ENCODE measurements at regions not wholly inside any gene's neighbourhood (a gene's known extent, or its start where the extent isn't known, plus 50 kb on each side); places are given as distances from the start of the nearest gene placed in this dataset.
A peak's percentile ranks its signal among the peaks of the same experiment; 100 is the strongest.

GRCh38 chr12:27190761-27191160 lies 53.3 kb upstream of the STK38L start:
- Histone ChIP-seq H3K27me3 (no peaks in the 10 kb centered on the region), H3K4me1 (peaks cover 12 to 37% (median 16%) of the 10 kb centered on the region in 4 donors), H3K27ac (peak overlapping the region; percentile 66 to 83 (median 79)), H3K4me3 (no peak overlapping the region), H3K9me3 (no peaks in the 10 kb centered on the region), H3K36me3 (no peaks in the 10 kb centered on the region)
- in situ Hi-C loops (cut with MboI; ENCODE audit: low pct_ligation_motif_present in 1 of 4, low pct_unique_long_range_greater_than_20kb in 1 of 4, low sequenced_read_pairs in 3 of 4) (no loop called here), intact Hi-C loops (cut with DNase I; ENCODE audit: low total_unique reads) (no loop called here)
- DNase-seq = no peak
- TF ChIP-seq POLR2A (IDR thresholded peaks at IDR 0.05) (no peak), CTCF (IDR thresholded peaks at IDR 0.05) (no peak), POLR2AphosphoS5 (IDR thresholded peaks at IDR 0.05) (no peak), EP300 (IDR thresholded peaks at IDR 0.05; ENCODE audit: low read depth) (no peak)
- 39 to 49% methylated on average over 2 of the region's 2 CpGs for WGBS, 2 donors (ENCODE audit: low coverage in 1 of 2)

GRCh38 chr12:27191531-27191930 lies 52.6 kb upstream of the STK38L start:
- no peak for DNase-seq
- 100% methylated on average over 2 of the region's 2 CpGs for WGBS, 2 donors (ENCODE audit: low coverage in 1 of 2)
- H3K9me3 ChIP-seq = no peaks in the 10 kb centered on the region
- peaks cover 12 to 31% (median 15%) of the 10 kb centered on the region in 4 donors for H3K4me1 ChIP-seq
- in situ Hi-C loops (cut with MboI; ENCODE audit: low pct_ligation_motif_present in 1 of 4, low pct_unique_long_range_greater_than_20kb in 1 of 4, low sequenced_read_pairs in 3 of 4) = no loop called here
- intact Hi-C loops (cut with DNase I; ENCODE audit: low total_unique reads) = no loop called here
- TF ChIP-seq POLR2AphosphoS5 (IDR thresholded peaks at IDR 0.05) (no peak), EP300 (IDR thresholded peaks at IDR 0.05; ENCODE audit: low read depth) (no peak), CTCF (IDR thresholded peaks at IDR 0.05) (no peak), POLR2A (IDR thresholded peaks at IDR 0.05) (no peak)
- H3K27me3 ChIP-seq = no peaks in the 10 kb centered on the region
- peak overlapping the region; percentile 66 to 83 (median 79) for H3K27ac ChIP-seq
- no peak overlapping the region for H3K4me3 ChIP-seq
- no peaks in the 10 kb centered on the region for H3K36me3 ChIP-seq

GRCh38 chr12:27192118-27192802 lies 51.8 kb upstream of the STK38L start:
- H3K4me1 ChIP-seq = peaks cover 12 to 31% (median 15%) of the 10 kb centered on the region in 4 donors
- H3K4me3 ChIP-seq = no peak overlapping the region
- no peaks in the 10 kb centered on the region for H3K27me3 ChIP-seq
- intact Hi-C loops (cut with DNase I; ENCODE audit: low total_unique reads) (no loop called here), in situ Hi-C loops (cut with MboI; ENCODE audit: low pct_ligation_motif_present in 1 of 4, low pct_unique_long_range_greater_than_20kb in 1 of 4, low sequenced_read_pairs in 3 of 4) (no loop called here)
- no peak for TF ChIP-seq CTCF (IDR thresholded peaks at IDR 0.05)
- TF ChIP-seq POLR2AphosphoS5 (IDR thresholded peaks at IDR 0.05) = no peak
- no peak for TF ChIP-seq POLR2A (IDR thresholded peaks at IDR 0.05)
- TF ChIP-seq EP300 (IDR thresholded peaks at IDR 0.05; ENCODE audit: low read depth) = no peak
- no peak for DNase-seq
- WGBS, 2 donors (ENCODE audit: low coverage in 1 of 2) = 90 to 97% methylated on average over 5 of the region's 5 CpGs
- H3K27ac ChIP-seq = peak overlapping the region; percentile 66 to 83 (median 79)
- no peaks in the 10 kb centered on the region for H3K36me3 ChIP-seq
- no peaks in the 10 kb centered on the region for H3K9me3 ChIP-seq

GRCh38 chr12:27193106-27193505 lies 51.0 kb upstream of the STK38L start:
- peaks cover 12 to 31% (median 15%) of the 10 kb centered on the region in 4 donors for H3K4me1 ChIP-seq

More at GRCh38 chr12:27193106-27193505, 51.0 kb upstream of the STK38L start:
- H3K27ac ChIP-seq = peak overlapping the region; percentile 66 to 83 (median 79)
- no peak overlapping the region for H3K4me3 ChIP-seq
- no peak for DNase-seq
- in situ Hi-C loops (cut with MboI; ENCODE audit: low pct_ligation_motif_present in 1 of 4, low pct_unique_long_range_greater_than_20kb in 1 of 4, low sequenced_read_pairs in 3 of 4) (no loop called here), intact Hi-C loops (cut with DNase I; ENCODE audit: low total_unique reads) (no loop called here)
- H3K27me3 ChIP-seq = no peaks in the 10 kb centered on the region
- H3K9me3 ChIP-seq = no peaks in the 10 kb centered on the region
- TF ChIP-seq EP300 (IDR thresholded peaks at IDR 0.05; ENCODE audit: low read depth) (peak; percentile 10), POLR2A (IDR thresholded peaks at IDR 0.05) (no peak), POLR2AphosphoS5 (IDR thresholded peaks at IDR 0.05) (peak in 1 of 3 donors; percentile 24)
- WGBS, 2 donors (ENCODE audit: low coverage in 1 of 2) = 27 to 56% methylated on average over 2 of the region's 2 CpGs
- H3K36me3 ChIP-seq = no peaks in the 10 kb centered on the region

Measured in transverse colon (tissue), 4 donors.